ENCODE measurements at regions not wholly inside any gene's neighbourhood (a gene's known extent, or its start where the extent isn't known, plus 50 kb on each side); places are given as distances from the start of the nearest gene placed in this dataset.

DNA sequence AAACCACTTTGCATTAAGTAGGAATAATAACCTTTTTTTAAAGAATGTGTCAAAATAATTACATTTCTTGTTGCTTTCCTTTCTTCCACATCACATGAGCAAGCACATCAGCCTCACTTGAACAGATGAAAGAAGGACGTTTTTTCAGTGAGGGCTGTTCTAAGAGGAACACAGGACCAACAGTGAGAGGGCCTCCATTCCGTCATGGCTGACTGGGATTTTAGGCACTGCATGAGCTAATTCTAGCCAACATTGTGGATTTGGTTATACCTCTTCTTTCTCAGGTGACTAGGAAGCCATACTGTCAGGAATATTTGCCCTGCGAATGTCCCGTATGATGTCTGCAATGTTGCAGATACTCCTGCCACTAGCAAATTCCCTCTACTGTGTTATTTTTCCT lies 87.6 kb downstream of the LINC00237 start:
- TF ChIP-seq, protein P1, sequence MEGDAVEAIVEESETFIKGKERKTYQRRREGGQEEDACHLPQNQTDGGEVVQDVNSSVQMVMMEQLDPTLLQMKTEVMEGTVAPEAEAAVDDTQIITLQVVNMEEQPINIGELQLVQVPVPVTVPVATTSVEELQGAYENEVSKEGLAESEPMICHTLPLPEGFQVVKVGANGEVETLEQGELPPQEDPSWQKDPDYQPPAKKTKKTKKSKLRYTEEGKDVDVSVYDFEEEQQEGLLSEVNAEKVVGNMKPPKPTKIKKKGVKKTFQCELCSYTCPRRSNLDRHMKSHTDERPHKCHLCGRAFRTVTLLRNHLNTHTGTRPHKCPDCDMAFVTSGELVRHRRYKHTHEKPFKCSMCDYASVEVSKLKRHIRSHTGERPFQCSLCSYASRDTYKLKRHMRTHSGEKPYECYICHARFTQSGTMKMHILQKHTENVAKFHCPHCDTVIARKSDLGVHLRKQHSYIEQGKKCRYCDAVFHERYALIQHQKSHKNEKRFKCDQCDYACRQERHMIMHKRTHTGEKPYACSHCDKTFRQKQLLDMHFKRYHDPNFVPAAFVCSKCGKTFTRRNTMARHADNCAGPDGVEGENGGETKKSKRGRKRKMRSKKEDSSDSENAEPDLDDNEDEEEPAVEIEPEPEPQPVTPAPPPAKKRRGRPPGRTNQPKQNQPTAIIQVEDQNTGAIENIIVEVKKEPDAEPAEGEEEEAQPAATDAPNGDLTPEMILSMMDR (IDR thresholded peaks at IDR 0.05): no peak
- no peak for TF ChIP-seq POLR2A (IDR thresholded peaks at IDR 0.05)
